SHP77 treated with DMSO at 0.1 percent for 48 hours (cell line): ENCODE measurements at regions not wholly inside any gene's neighbourhood (a gene's known extent, or its start where the extent isn't known, plus 50 kb on each side); places are given as distances from the start of the nearest gene placed in this dataset.
A peak's percentile ranks its signal among the peaks of the same experiment; 100 is the strongest.
"Not testable (repeated sequence)": the region's sequence is repeated elsewhere in the genome, so short reads cannot be mapped to it uniquely, and the experiment has no call there.

ENCODE experiments used
- DNase-seq: peaks from one replicate; lab custom pipeline; 2025; lab: John Stamatoyannopoulos, UW

GRCh38 chr1:14392859-14393365 is 205.6 kb upstream of the KAZN start:
- no peak for DNase-seq

GRCh38 chr1:14396100-14396499 is 202.4 kb upstream of the KAZN start:
- DNase-seq = no peak

- DNase-seq = no peak
Measured at GRCh38 chr1:14403961-14404645, 194.4 kb upstream of the KAZN start.

GRCh38 chr1:14404862-14405301 is 193.6 kb upstream of the KAZN start:
- DNase-seq = no peak

DNA sequence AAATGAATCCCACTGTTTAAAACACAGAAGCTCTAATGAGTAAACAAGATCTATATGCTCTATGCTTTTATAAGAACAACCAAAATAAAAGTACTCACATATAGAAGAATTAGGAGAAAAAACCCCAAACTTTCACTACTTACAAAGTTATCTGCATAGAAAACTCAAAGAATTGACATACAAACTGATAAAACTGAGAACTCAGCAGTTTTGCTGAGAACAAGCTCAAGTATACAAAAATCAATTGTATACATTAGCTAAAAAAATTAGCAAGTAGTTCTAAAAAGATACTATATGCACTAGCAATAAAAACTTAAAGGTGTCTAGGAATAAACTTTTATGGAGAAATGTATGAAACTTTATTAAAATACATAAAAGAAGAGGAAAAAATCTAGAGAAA is 186.2 kb upstream of the KAZN start:
- DNase-seq = no peak

- no peak for DNase-seq
Measured at GRCh38 chr1:14413819-14414490, 184.5 kb upstream of the KAZN start.

DNA sequence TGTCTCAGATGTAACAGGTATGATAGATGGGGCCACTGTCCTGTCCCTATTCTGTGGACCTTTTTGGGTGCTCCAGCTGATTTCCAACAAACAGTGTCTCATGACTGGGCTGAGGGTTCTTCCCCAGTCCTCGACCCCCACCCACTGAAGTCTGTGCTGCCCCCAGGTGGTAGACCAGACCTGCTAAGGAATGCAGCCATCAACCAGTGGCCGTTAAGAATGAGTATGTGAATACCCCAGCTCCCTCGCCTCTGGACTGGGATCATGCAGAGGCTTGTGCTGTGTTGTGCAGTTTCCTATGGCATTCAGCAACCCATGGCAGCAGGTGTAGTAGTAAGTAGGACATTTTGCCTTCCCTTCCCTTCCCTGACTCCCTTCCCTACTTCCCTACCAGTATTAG is 183.1 kb upstream of the KAZN start:
- DNase-seq = no peak

DNA sequence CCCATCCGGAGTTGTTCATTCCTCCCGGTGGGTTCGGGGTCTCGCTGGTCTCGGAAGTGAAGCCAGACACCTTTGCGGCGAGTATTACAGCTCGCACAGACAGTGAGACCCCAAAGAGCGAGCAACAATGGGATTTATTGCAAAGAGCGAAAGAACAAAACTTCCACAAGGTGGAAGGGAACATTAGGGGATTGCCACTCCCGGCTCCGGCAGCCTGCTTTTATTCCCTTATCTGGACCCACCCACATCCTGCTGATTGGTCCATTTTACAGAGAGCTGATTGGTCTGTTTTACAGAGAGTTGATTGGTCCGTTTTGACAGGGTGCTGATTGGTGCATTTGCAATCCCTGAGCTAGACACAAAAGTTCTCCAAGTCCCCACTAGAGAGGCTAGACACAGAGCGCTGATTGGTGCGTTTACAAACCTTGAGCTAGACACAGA is 178.7 kb upstream of the KAZN start:
- DNase-seq = not testable (repeated sequence)

GRCh38 chr1:14420686-14421085 is 177.8 kb upstream of the KAZN start:
- no peak for DNase-seq

- DNase-seq = no peak
Measured at GRCh38 chr1:14421295-14421976, 177.0 kb upstream of the KAZN start.

GRCh38 chr1:14421977-14422609 is 176.4 kb upstream of the KAZN start:
- peak; percentile 7 for DNase-seq

DNA sequence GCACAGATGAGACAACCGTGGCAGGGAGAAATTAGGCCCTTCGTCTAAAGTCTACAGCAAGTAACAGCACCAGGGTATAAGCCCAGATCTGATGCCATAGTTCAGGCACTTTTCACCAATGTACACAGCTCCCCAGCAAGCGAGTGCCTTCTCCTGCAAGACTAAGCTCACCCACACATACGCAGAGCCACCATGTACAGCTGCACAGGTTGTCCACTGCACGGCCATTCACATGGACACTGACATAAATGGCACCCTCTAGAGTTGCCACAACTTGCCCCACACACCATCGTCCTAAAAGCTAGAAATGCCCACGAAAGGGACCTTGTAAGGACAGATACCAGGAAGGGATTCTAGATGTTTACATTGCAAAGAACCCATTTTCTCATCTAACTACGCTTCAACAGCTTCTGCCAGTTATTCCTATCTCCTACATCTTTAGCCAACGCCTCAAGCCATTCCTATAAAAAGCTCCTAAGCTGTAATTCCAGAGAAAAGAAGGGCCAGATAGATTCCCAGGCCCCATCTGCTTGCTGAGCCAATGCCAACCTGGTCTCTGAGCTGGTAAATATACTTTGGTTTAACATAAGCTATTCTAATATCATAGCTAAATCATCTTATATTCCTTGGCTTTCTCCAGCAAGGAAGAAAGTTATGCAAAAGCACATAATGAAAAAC is 174.0 kb upstream of the KAZN start:
- DNase-seq = no peak

DNA sequence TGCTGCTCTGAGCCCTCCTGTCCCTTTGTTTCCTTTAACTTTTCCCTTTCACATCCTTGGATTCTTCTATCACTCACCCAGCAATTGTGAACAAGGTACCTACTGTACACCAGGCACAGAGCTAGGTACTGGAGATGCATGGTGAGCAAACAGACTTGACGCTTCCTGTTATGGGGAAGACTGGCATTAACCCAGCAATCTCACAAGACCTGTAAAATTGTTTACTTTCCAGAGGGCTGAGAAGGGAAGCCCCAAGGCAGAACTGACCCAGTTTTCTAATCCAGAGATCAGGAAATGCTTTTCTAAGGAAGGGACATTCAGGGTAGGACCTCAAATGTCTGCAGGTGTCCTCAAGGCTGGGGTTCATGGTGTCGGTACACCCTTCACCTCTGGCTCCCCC is 171.6 kb upstream of the KAZN start:
- DNase-seq = no peak

- DNase-seq = no peak
Measured at GRCh38 chr1:14429577-14429976, 168.9 kb upstream of the KAZN start.

DNA sequence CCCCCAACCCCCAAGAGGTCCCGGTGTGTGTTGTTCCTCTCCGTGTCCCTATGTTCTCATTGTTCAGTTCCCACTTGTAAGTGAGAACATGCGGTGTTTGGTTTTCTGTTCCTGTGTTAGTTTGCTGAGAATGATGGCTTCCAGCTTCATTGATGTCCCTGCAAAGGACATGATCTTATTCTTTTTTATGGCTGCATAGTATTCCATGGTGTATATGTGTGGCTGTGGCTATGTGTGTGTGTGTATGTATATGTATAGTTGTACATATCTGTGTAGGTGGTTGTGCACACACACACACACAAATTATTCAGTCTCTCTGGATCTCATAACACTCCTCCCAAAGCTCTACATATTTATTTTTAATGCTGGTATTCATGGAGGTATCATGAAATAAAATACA is 165.8 kb upstream of the KAZN start:
- DNase-seq = not testable (repeated sequence)

DNA sequence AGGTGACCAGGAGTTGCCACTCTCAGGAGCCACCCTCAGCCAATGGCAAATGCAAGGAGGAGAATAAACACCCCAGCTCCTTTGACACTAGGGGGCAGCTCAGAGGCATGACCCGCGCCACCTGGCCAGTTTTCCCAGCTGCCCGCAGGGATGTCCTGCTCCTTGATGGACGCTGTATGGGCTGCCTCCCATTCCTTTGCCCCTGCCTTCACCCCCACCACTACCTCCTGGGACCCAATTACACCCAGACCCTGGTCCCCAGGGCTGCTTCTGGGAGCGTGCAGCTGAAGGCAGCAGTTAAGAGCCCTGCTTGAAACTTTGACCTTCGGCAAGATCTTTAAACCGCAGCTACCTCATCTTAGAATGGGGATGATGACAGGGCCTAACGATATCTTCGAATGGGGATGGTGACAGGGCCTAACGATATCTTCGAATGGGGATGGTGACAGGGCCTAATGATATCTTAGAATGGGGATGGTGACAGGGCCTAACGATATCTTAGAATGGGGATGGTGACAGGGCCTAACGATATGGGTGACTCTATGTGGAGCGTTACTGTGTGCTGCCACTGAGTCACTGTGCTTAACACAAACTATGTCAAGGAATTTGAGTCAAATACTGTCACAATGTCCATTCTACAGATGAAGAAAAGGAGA is 163.0 kb upstream of the KAZN start:
- DNase-seq = no peak

DNA sequence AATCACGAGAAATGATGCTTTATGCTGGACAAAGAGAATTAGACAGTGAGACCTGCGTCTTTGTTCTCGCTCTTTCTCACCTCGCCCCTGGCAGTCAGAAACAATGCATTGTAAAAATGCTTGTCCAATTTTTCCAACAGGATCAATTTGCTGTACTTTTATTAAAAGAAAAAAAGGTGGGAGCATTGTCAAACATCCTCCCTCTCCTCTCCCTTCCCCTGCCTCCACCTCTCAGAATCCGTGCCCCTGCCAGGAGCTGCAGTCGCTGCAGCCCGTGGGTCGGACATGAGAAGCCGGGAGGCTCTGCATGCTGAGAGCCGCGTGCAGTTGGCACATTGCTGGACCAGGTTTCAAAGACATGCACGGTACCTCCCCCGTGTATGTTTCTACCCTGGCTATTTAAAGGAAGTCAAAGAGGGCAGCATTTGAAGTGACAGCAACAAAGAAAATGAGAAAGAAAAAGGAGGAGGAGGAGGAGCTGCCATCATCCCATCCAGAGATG is 161.0 kb upstream of the KAZN start:
- DNase-seq = no peak

DNA sequence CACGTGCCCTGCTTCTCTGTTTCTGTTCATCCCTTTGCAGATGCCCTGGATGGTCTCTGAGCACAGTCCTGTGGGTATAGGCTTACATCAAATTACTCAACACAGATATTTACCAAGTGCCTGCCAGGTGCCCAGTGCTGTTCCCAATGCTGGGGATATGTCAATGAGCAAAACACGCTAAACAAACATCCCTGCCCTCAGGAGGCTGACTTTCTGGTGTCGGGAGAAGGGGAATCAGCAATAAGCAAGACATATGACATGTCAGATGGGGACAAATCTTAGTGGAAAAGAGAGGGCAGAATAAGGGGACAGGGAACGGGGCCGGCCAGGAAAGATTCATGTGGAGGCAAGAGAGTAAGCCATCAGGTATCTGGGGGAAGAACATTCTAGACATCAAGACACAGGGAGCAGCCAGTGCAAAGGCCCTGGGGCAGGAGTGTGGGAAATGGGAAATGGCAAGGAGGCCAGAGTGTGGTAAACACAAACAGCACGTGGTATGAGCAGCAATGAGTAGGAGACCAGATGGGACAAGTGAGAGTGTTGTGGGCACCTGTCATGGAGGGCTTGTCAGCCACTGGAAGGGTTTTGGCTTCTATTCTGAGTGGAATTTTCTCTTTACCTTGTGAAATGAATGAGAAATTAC is 160.2 kb upstream of the KAZN start:
- DNase-seq = no peak

DNA sequence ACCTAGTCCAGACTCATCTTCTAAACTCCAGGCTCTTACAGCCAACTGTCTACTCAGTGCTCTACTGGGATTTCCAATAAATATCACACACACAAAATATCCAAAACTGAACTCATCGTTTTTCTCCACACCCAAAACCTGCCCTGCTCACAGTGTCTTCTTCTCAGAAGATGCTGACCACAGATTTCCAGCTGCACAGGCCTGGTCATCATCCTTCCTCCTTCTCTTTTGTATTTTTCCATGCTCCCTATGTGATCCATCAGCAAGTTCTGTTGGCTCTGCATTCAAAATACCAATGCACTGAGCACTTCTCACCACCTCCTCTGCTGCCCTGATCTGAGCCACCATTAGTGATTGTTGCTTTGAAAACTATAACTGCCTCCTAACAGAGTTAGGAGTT is 159.5 kb upstream of the KAZN start:
- DNase-seq = no peak

DNA sequence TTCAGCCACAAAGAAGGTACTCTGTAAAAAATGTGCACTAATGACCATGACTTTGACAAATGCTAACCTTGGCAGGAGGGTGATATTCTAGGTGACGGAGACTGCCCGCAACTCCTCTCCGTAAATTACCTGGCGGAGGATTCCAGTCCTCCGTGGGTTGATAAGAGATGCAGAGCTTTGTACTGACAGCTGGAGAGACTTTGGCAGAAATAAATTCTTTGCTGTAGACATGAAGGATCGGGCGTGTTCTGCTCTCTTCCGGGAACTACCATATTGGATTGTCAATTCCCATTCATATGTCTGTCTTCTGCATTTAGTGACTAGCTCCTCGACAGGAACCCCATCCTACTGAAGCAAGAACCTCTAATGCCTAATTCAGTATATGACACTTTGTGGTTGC is 158.3 kb upstream of the KAZN start:
- no peak for DNase-seq

DNA sequence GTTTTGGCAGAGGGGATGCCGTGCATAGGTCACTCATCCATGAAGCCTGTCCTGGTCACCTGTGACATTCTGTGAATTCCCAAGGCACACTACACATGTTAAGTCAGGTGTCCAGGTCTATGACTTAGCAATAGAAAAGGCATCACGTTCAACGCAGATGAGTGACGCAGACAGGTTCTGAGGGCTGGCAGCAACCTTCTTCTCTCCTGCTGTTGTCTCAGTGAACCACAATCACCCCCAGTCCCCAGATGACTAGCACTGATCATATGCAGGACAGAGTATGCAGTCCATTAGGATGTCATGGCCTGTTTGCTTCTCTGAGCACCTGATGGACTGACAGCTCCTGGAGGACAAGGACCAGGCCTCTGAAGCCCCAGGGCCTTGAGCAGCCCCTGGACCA is 157.8 kb upstream of the KAZN start:
- DNase-seq = no peak
